ENCODE measurements at regions not wholly inside any gene's neighbourhood (a gene's known extent, or its start where the extent isn't known, plus 50 kb on each side); places are given as distances from the start of the nearest gene placed in this dataset.

GRCh38 chr3:102748646-102749045 lies 313.8 kb downstream of the ZPLD1 start:
- Mint-ChIP-seq H3K27me3 (ENCODE audit: low read depth) (peaks cover 24% of the 10 kb centered on the region), H3K27ac (ENCODE audit: unreplicated experiment) (no peak overlapping the region), H3K4me3 (ENCODE audit: unreplicated experiment) (no peak overlapping the region), H3K4me1 (ENCODE audit: low read depth) (no peaks in the 10 kb centered on the region), H3K36me3 (ENCODE audit: low read depth) (no peaks in the 10 kb centered on the region), H3K9me3 (ENCODE audit: low read depth) (no peaks in the 10 kb centered on the region)
- TF ChIP-seq CTCF (IDR thresholded peaks at IDR 0.05), result no peak
- DNase-seq (ENCODE audit: low spot score), result no peak

- no peak for TF ChIP-seq CTCF (IDR thresholded peaks at IDR 0.05)
- Mint-ChIP-seq H3K36me3 (ENCODE audit: low read depth) (no peaks in the 10 kb centered on the region), H3K9me3 (ENCODE audit: low read depth) (no peaks in the 10 kb centered on the region), H3K27ac (ENCODE audit: unreplicated experiment) (no peak overlapping the region), H3K27me3 (ENCODE audit: low read depth) (peaks cover 21% of the 10 kb centered on the region), H3K4me3 (ENCODE audit: unreplicated experiment) (no peak overlapping the region), H3K4me1 (ENCODE audit: low read depth) (no peaks in the 10 kb centered on the region)
- no peak for DNase-seq (ENCODE audit: low spot score)
These were observed 315.5 kb downstream of the ZPLD1 start for GRCh38 chr3:102750322-102750721.

GRCh38 chr3:102753901-102754300 lies 319.1 kb downstream of the ZPLD1 start:
- Mint-ChIP-seq H3K9me3 (ENCODE audit: low read depth) (no peaks in the 10 kb centered on the region), H3K27me3 (ENCODE audit: low read depth) (peaks cover 10% of the 10 kb centered on the region), H3K4me3 (ENCODE audit: unreplicated experiment) (no peak overlapping the region), H3K27ac (ENCODE audit: unreplicated experiment) (no peak overlapping the region), H3K36me3 (ENCODE audit: low read depth) (no peaks in the 10 kb centered on the region), H3K4me1 (ENCODE audit: low read depth) (no peaks in the 10 kb centered on the region)
- no peak for DNase-seq (ENCODE audit: low spot score)
- no peak for TF ChIP-seq CTCF (IDR thresholded peaks at IDR 0.05)

GRCh38 chr3:102756706-102757105 lies 321.9 kb downstream of the ZPLD1 start:
- Mint-ChIP-seq H3K27me3 (ENCODE audit: low read depth) (peaks cover 4% of the 10 kb centered on the region), H3K27ac (ENCODE audit: unreplicated experiment) (no peak overlapping the region), H3K36me3 (ENCODE audit: low read depth) (no peaks in the 10 kb centered on the region), H3K4me3 (ENCODE audit: unreplicated experiment) (no peak overlapping the region), H3K9me3 (ENCODE audit: low read depth) (peaks cover 4% of the 10 kb centered on the region), H3K4me1 (ENCODE audit: low read depth) (no peaks in the 10 kb centered on the region)
- no peak for DNase-seq (ENCODE audit: low spot score)
- no peak for TF ChIP-seq CTCF (IDR thresholded peaks at IDR 0.05)

- Mint-ChIP-seq H3K4me3 (ENCODE audit: unreplicated experiment) (no peak overlapping the region), H3K27me3 (ENCODE audit: low read depth) (peaks cover 4% of the 10 kb centered on the region), H3K36me3 (ENCODE audit: low read depth) (no peaks in the 10 kb centered on the region), H3K4me1 (ENCODE audit: low read depth) (no peaks in the 10 kb centered on the region), H3K9me3 (ENCODE audit: low read depth) (peaks cover 4% of the 10 kb centered on the region), H3K27ac (ENCODE audit: unreplicated experiment) (no peak overlapping the region)
- no peak for TF ChIP-seq CTCF (IDR thresholded peaks at IDR 0.05)
- DNase-seq (ENCODE audit: low spot score), result no peak
These were observed 323.1 kb downstream of the ZPLD1 start for GRCh38 chr3:102757950-102758349.
